GM20000 (cell line): ENCODE measurements at regions not wholly inside any gene's neighbourhood (a gene's known extent, or its start where the extent isn't known, plus 50 kb on each side); places are given as distances from the start of the nearest gene placed in this dataset.

Experiments used
- DNase-seq: peaks from one replicate; pipeline ENCODE4 v3.0.0; 2012; ENCODE audit warnings: low spot score
- CTCF ChIP-seq: IDR thresholded peaks from 2 replicates; pipeline ENCODE4 v1.5.1; 2012; ENCODE audit warnings: mild to moderate bottlenecking, control low read depth; ENCODE audit errors: extremely low read depth, missing control alignments

- DNase-seq, result no peak
- no peak for TF ChIP-seq CTCF
Measured at GRCh38 chr10:60511477-60512229, 122.0 kb upstream of the ANK3 start.

GRCh38 chr10:60508831-60509230 is 119.2 kb upstream of the ANK3 start:
- no peak for TF ChIP-seq CTCF
- no peak for DNase-seq

GRCh38 chr10:60508037-60508436 is 118.4 kb upstream of the ANK3 start:
- TF ChIP-seq CTCF, result no peak
- no peak for DNase-seq

GRCh38 chr10:60502621-60503020 is 112.9 kb upstream of the ANK3 start:
- no peak for TF ChIP-seq CTCF
- DNase-seq, result no peak

- no peak for DNase-seq
- TF ChIP-seq CTCF, result no peak
Measured at GRCh38 chr10:60498985-60499384, 109.3 kb upstream of the ANK3 start.

GRCh38 chr10:60497364-60497763 is 107.7 kb upstream of the ANK3 start:
- TF ChIP-seq CTCF, result no peak
- DNase-seq, result no peak

- no peak for TF ChIP-seq CTCF
- DNase-seq, result no peak
Measured at GRCh38 chr10:60496181-60496580, 106.5 kb upstream of the ANK3 start.
